Panc1 (cell line): ENCODE measurements at regions not wholly inside any gene's neighbourhood (a gene's known extent, or its start where the extent isn't known, plus 50 kb on each side); places are given as distances from the start of the nearest gene placed in this dataset.

Experiments
- POLR2AphosphoS5 ChIP-seq: IDR thresholded peaks from 2 replicates; pipeline ENCODE4 v1.6.1; 2012; ENCODE audit warnings: mild to moderate bottlenecking, low read depth, low read length, moderate library complexity
- REST ChIP-seq, 2 experiments: IDR thresholded peaks; 2 replicates each; pipeline ENCODE4 v1.6.1; 2011 to 2012; ENCODE audit warnings: low read depth in 2 of 2, control low read depth in 1 of 2, low read length in 1 of 2, mild to moderate bottlenecking in 1 of 2, moderate library complexity in 1 of 2; ENCODE audit not compliant: insufficient read depth in 1 of 2
- TF ChIP-seq, protein P1 (sequence below): fragments of 450-650 bp; IDR thresholded peaks from 2 replicates; pipeline ENCODE4 v1.5.1; 2017; ENCODE audit warnings: mild to moderate bottlenecking

GRCh38 chr5:107011605-107012004 is 659.1 kb downstream of the EFNA5 start:
- TF ChIP-seq, protein P1, sequence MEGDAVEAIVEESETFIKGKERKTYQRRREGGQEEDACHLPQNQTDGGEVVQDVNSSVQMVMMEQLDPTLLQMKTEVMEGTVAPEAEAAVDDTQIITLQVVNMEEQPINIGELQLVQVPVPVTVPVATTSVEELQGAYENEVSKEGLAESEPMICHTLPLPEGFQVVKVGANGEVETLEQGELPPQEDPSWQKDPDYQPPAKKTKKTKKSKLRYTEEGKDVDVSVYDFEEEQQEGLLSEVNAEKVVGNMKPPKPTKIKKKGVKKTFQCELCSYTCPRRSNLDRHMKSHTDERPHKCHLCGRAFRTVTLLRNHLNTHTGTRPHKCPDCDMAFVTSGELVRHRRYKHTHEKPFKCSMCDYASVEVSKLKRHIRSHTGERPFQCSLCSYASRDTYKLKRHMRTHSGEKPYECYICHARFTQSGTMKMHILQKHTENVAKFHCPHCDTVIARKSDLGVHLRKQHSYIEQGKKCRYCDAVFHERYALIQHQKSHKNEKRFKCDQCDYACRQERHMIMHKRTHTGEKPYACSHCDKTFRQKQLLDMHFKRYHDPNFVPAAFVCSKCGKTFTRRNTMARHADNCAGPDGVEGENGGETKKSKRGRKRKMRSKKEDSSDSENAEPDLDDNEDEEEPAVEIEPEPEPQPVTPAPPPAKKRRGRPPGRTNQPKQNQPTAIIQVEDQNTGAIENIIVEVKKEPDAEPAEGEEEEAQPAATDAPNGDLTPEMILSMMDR: no peak
- no peak for TF ChIP-seq REST (IDR thresholded peaks at IDR 0.05; ENCODE audit: insufficient read depth in 1 of 2, low read depth in 2 of 2, low read length in 1 of 2)
- TF ChIP-seq POLR2AphosphoS5: no peak
